ENCODE measurements at regions not wholly inside any gene's neighbourhood (a gene's known extent, or its start where the extent isn't known, plus 50 kb on each side); places are given as distances from the start of the nearest gene placed in this dataset.
A peak's percentile ranks its signal among the peaks of the same experiment; 100 is the strongest.
"Not testable (repeated sequence)": the region's sequence is repeated elsewhere in the genome, so short reads cannot be mapped to it uniquely, and the experiment has no call there.

DNA sequence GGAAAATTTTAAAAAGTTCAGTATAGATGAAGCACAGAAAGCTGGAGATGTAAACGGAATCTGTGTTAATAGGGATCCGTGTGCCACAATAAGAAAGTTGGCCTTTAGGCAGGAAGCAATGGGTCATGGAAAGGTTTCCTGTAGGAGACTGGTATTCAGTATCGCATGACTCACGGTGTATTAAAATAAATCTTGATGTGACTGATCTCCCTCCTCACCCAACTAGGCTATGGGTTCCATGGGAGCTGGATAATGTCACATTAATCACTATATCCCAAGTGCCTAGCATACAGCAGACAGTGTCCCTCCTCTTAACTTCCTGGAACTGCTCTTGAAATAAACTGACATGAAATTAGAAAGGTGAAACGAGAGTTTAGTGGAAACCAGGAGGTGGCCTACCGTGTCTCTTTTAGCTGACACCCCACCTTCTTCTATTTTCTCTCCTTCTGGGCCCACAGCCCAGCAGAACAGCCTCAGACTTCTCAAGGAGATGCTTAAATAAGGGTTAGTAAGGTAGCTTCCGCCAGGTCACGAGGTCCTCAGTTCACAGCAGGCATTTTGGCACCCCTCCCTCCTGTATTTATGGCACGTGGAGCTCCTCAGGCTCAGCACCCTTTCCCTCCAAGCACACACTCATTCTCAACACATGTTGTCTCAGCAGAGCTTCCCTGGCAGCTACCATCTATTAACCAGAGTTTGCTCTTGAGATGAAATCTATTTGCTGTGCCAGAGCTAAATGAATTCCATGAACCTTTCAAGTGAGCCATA, 118.8 kb downstream of the NXPE2 start:
- no peak for DNase-seq
- ATAC-seq (ENCODE audit: poor library complexity), result peak; percentile 81
- intact Hi-C loops (cut with DNase I), result no loop called here

DNA sequence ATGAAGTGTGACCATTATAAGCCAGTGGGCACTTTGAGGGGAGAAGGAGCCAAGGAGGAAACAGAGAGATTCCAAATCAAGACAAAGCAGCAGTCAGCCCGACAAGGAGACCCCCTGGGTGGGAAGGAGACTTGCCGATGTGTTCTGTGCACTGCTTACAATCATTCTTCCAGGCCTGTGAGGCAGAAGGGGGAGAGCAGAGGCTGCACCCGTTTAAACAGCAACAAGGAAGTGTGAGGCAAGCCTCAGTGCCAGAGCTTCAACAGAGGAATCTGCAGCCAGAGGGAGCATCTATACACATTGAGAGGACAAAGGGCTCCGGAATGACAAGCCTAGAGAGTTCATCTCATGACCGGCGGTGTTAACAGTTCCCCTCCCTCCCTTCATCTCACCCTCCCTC, 121.1 kb downstream of the NXPE2 start:
- DNase-seq, result no peak
- ATAC-seq (ENCODE audit: poor library complexity), result peak; percentile 51
- intact Hi-C loops (cut with DNase I), result no loop called here

DNA sequence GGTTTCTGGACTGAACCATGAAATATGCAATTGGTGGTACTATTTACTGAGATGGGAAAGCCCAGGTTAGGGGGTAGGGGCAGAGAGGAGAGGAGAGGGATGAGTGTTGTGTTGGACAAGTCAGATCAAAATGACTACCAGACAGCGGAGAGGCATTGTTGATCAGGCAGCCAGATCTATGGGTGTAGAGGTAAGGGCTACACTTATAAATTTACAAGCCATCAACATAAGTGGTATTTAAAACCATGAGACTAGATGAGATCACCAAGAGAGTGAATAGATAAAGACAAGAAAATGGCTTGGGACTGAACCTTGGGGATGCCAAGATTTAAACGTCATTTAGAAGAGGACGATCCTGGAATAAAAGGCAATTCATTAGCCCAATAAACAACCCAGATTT, 123.4 kb downstream of the NXPE2 start:
- intact Hi-C loops (cut with DNase I), result no loop called here
- ATAC-seq (ENCODE audit: poor library complexity) (no peak), DNase-seq (no peak)

DNA sequence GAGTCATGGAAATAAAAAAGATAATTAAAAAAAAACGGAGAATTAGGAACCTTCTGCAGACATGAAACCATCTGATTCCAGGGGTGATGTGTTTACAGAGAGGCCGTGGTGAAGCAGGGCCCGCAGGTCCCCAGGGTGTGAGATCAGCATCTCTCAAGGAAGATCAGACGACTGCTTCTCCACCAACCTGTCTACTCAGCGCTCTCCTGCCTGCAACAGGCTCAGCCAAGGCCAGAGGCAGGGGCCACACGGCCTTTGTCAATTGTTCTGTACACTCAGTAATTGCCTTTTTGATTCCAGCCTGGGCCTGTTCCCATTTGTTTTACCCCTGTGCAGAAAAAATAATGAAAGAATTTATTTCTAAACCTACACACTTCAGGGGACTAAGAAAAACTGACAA, 124.6 kb downstream of the NXPE2 start:
- DNase-seq (no peak), ATAC-seq (ENCODE audit: poor library complexity) (no peak)
- intact Hi-C loops (cut with DNase I), result no loop called here

DNA sequence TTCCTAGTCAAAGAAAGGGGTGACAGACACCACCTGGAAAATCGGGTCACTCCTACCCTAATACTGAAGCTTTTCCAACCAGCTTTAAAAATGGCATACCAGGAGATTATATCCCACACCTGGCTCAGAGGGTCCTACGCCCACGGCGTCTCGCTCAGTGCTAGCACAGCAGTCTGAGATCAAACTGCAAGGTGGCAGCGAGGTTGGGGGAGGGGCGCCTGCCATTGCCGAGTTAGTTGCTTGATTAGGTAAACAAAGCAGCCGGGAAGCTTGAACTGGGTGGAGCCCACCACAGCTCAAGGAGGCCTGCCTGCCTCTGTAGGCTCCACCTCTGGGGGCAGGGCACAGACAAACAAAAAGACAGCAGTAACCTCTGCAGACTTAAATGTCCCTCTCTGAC, 127.1 kb downstream of the NXPE2 start:
- DNase-seq; ATAC-seq (ENCODE audit: poor library complexity); intact Hi-C loops (cut with DNase I): not testable (repeated sequence)

DNA sequence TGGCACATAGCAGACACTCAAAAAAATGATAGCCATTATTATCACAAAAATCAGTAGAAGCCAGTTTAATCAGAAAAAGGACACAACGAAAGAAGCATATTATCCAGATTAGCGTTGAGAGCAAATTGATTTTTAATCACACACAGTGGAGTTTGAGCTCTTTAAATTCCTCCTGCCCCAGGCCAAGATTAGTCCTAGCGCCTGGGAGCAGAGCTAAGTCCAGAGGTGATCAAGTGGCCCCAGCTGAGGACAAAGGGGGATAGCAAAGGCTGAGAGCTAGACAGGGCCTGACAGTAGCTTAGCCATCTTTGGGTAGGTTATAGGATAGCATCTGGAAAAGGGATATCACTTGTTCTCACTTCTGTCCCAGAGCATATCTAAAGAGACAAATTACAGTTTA, 133.6 kb downstream of the NXPE2 start:
- DNase-seq (no peak), ATAC-seq (ENCODE audit: poor library complexity) (no peak)
- intact Hi-C loops (cut with DNase I), result no loop called here

DNA sequence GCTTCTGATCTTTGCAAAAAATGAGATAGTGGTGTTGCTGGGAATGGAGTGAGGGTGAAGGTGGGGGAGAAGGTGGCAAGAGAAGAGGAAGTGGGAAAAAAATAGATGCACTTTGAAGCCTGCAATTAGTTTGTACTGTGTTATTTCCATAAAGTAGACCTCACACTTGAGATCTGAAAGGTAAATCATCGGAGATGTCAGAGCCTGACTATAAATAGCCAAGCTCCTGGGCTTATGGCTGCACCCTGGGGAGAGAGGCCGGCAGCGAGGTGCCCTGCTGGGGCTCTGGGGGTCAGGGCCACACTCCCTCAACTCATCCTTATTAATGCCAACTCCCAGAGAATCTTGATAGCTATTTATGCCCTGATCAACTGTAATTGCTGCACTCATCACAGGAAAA, 134.4 kb downstream of the NXPE2 start:
- DNase-seq (no peak), ATAC-seq (ENCODE audit: poor library complexity) (no peak)
- intact Hi-C loops (cut with DNase I), result no loop called here

DNA sequence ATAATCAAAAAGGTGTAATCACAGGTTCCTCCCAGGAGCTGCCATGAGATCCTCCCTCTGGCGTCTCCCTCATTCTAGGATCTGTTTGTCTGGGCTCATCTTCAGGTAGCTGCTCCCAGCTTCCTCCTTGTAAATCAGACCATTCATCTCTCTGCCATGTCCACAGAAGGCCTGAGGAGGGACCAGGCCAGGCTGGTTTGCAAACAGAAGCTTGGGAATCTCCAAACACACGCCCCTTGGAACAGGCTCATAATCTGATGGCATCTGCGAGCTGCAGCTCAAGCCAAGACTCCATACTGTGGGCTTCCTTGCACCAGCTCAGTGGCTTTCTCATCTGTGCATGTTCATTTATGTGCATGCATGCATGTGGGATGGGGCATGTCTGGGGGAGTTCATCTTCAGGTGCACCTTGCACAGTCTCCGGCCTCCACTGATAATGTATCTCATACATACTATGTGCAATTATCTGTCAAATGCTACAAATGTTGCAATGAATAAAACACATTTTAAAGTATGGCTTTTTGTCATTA, 134.9 kb downstream of the NXPE2 start:
- no peak for DNase-seq
- no peak for ATAC-seq (ENCODE audit: poor library complexity)
- intact Hi-C loops (cut with DNase I), result no loop called here

DNA sequence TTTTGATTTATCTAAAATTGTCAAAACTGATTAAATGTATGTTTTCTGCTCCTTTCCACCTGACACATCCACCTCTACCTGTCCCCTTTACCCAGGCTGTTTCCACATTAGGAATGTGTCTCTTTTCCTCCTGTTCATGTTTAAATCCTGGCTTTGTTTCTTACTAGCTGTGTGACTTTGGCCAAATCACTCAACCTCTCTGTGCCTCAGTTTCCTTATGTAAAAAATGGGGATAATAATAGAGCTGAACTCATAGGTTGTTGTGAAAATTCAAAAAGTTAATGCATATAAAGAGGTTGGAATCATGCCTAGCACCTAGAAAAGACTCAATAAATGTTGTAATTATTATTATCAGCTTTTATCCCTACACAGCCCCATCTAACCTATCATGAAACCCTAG, 136.8 kb downstream of the NXPE2 start:
- ATAC-seq (ENCODE audit: poor library complexity), result no peak
- intact Hi-C loops (cut with DNase I), result no loop called here
- DNase-seq, result no peak

DNA sequence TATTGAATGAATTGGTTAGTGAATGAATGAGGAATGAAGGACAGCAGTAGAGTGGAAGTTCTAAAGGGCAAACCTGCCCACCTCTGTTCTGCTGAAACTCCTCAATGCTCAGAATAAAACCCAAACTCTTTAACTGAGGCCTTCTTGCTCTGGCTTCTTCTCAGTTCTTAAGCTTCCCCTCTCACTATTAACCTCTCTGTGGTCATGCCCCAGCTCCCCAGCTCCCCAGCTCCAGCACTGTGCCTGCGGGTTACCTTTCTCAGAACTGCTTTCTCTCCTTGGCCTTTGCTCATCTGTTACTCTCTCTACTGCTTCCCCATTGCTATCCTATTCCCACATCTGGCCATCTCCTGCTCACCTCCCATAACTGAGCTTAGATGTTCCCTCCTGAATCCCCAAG, 137.4 kb downstream of the NXPE2 start:
- DNase-seq (no peak), ATAC-seq (ENCODE audit: poor library complexity) (no peak)
- intact Hi-C loops (cut with DNase I), result no loop called here

DNA sequence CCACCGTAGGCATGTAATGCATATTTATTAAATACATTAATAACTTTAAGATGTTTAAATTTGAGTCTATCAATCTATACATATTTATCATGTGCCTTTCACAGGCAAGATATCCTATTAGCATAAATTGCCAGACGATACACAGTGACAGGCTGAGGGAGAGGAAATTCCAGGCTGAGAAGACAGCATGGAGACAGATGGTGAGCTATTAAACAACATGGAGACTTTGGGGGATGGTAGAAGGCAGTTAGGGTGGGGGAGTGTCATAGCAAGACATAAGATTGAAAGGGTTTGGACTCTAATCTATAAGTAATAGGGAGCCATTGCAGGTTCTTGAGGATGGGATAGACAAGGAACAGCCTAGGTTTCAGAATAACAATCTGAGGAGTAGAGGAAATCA, 138.5 kb downstream of the NXPE2 start:
- DNase-seq, result no peak
- no peak for ATAC-seq (ENCODE audit: poor library complexity)
- intact Hi-C loops (cut with DNase I), result no loop called here

DNA sequence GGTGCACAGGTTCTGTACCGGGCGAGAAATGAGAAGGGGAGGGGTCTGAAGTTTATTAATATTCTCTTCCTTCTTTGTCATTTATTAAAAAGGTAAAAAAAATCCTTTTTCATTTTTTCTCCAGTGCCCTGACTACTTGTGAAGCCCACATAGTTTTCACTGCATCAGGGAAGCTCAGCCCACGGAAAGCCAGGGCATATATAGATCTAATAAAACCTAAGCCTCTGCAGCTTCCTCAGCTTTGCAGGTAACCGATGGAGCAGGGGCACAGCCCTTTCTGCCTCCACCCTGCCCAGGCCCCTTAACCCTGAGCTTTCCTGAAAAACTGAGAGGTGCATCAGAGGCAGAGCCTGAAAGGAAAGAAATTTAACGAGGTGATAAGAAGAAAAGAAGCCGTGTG, 140.1 kb downstream of the NXPE2 start:
- DNase-seq, result no peak
- intact Hi-C loops (cut with DNase I), result no loop called here
- no peak for ATAC-seq (ENCODE audit: poor library complexity)

DNA sequence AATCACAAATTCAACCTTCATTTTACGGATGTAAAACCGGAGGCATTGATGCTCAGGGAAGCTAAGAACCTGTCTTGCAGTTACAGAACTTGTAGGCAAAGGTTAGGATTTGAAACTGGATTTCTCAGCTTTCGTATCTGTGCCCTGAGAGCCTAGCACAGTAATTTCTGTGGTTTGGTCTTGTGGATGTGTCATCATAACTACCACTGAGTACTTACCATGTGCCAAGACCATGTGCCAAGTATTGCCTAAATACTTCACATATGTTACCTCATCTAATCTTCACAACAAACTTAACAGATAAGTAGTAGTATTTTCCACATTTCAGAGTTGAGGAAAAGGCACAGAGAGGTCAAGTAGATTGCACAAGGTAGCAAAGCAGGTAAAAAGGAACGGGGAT, 140.7 kb downstream of the NXPE2 start:
- ATAC-seq (ENCODE audit: poor library complexity), result no peak
- no peak for DNase-seq
- intact Hi-C loops (cut with DNase I), result no loop called here

DNA sequence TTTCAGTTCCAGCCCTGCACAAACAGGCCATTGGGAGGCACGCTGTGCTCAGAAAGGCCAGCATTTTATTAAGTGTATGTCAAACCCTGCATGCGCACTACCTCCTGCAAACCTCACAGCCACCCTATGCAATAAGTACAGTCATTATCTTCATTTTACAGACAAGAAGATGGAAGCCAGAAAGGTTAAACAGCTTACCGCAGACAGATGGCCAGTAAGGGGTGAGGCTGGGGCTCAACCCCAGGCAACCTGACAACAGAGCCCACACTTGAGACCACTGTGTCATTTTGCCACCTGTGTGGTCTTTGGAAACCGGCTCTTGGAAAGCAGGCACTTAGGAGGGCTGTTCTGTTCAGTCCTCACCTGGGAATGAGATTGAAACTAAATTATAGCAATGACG, 142.3 kb downstream of the NXPE2 start:
- DNase-seq (no peak), ATAC-seq (ENCODE audit: poor library complexity) (no peak)
- intact Hi-C loops (cut with DNase I), result no loop called here

DNA sequence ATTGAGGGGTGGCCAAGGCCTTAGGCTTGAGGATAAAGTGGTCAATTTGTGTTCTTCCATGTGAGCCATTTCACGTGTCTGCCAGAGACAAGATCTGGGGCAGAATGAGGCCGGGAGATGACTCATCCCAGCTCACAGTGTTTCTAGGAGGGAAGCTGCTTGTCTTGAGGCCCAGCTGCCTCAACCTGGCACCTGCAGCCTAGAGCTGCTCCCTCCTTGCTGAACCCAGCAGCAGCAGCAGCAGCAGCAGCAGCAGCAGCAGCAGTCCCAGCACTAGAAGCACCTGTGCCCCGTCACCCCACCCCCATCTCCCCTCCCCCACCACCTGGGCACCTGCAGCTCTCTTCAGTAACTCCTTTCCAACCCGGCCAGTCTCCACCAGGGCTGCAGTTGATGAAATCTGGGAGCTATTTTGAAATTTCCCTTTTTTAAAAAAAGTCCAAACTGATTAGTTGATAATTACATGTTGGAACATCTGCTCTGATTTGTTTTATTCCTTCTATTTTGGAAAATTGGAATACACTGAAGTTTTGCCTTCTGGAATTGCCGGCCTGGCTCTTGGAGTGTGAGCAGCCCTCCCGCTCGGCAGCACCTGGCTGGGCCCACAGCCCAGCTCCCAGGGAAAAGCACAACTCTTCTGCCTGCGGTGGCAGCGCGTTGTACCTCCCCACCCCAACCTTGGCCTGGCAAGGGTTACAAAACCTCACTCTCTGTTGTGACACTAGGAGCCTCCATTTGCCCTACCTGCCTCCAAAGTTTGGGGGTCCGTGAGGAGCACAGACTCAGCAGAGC, 143.5 kb downstream of the NXPE2 start:
- ATAC-seq (ENCODE audit: poor library complexity) (no peak), DNase-seq (no peak)
- intact Hi-C loops (cut with DNase I), result no loop called here

DNA sequence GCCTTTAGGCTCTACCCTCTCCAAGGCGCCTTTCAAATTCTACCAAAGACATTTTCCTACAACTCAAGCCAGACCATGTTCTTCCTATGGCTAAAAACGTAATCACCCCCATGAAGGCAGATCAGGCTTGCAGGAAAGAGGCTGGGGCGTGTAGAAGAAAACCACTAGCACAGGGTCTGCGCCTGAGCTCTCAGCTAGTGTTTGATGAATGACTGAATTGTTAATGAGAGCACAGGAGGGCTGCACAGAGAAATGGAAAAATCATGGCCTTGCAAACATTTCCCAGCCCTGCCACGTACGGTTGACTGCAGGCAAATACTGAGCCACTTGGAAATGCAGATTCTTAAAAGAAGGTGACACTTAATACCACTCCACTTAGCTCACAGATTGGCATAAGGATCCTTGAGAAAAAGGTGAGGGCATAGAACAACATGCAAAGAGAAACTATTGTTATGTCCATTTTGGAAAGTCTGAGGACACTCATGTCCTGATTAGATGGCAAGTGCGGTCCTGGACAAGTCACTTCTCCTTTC, 148.6 kb downstream of the NXPE2 start:
- ATAC-seq (ENCODE audit: poor library complexity) (no peak), DNase-seq (no peak)
- intact Hi-C loops (cut with DNase I), result no loop called here

DNA sequence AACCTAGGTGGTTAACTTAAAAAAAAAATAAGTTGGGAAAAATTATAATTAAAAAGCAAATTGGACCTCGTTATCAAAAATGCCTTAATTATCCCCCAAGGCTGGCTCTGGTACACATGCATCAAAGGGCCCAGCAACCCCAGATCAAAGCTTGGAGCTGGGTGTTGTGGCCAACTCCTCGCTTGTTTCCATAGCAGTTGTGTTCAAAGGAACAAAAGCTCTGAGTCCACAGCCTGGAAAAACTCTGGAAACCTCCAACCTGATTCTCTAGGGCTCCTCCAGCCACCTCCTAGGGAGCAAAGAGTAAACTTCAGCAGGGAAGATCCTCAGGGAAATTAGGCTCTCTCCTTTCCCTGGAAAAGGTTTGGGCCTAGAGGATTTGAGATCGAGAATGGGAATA, 149.4 kb downstream of the NXPE2 start:
- intact Hi-C loops (cut with DNase I), result no loop called here
- no peak for ATAC-seq (ENCODE audit: poor library complexity)
- DNase-seq, result no peak

DNA sequence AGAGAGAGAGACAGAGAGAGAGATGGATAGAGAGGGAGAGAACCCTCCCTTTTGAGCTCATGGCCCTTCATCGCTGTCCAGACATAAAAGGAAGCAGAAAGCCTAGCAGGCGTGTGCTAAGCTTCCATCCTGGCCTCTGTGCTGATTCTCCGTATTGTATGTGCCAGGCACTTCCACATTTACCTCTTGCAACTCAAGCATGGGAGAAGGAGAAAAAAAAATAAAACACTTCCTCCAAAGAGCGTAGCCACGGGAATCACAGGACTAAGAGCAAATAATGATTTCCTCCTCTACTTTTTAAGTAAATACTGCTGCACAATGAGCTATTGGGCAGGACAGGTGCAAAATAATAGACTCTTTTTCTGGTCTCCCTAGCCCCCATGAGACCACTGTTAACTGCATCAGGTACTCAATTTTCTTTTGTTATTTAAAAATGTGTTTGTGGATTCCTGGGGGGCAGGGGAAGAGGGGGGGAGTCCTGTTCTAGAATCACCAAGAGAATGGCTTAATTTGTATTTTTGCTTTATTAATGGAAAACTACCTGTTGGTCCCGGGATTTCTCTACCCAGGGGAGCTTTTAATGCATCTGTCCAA, 154.3 kb downstream of the NXPE2 start:
- intact Hi-C loops (cut with DNase I), result no loop called here
- DNase-seq, result no peak
- ATAC-seq (ENCODE audit: poor library complexity), result no peak

DNA sequence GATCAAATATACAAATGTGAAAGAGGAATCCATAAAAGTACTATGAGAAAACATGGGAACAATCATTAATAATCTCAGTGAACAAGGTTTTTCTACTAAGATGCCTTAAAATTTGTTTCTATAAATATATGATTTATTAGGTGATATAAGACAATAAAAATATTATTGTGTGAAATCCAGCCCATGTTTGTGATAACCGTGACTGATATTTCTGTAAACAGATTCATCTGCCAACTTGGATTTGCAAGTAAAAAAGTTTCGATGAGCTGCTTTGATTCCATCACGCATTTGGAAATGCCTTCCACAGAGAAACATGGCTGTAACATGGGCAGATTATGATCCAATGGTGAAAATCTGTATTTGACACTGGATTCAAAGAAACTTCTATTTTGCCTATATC, 157.8 kb downstream of the NXPE2 start:
- ATAC-seq (ENCODE audit: poor library complexity), result no peak
- intact Hi-C loops (cut with DNase I), result no loop called here
- no peak for DNase-seq

DNA sequence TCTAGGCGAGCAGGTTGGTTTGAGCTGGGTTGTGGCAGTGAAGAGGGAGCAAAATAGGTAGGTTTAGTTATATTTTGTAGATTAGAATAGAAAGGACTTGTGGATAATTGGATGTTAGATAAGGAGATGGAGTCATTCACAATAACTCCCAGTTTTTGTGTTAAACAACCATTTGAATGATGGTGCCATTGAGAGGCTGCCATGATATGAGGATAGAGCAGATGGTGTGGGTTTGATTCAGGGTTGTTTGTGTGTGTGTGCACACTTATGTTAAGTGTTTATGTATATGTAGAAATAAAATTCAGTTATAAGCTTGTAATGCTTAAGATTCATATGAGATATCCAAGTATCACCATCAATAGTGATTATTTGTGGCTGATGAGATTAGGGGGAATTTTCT, 166.6 kb downstream of the NXPE2 start:
- intact Hi-C loops (cut with DNase I), result no loop called here
- DNase-seq, result no peak

More for the DNA sequence above, 166.6 kb downstream of the NXPE2 start:
- ATAC-seq (ENCODE audit: poor library complexity), result no peak

Data from Right ventricle myocardium superior (tissue), 1 donor.